H9 (cell line): ENCODE measurements at regions not wholly inside any gene's neighbourhood (a gene's known extent, or its start where the extent isn't known, plus 50 kb on each side); places are given as distances from the start of the nearest gene placed in this dataset.
"Not testable (repeated sequence)": the region's sequence is repeated elsewhere in the genome, so short reads cannot be mapped to it uniquely, and the experiment has no call there.

ENCODE experiments used
- DNase-seq: peaks from one replicate; pipeline ENCODE4 v3.0.0-alpha.2; 2017
- H2AFZ ChIP-seq: one replicate; pipeline ENCODE4 v1.6.1; 2013; ENCODE audit warnings: mild to moderate bottlenecking, low read length, control low read depth, moderate library complexity
- H2AK5ac ChIP-seq: 2 replicates; pipeline ENCODE4 v1.6.1; 2013; ENCODE audit warnings: low read length, control low read depth, mixed read lengths; ENCODE audit not compliant: insufficient read length
- H2BK120ac ChIP-seq: one replicate; pipeline ENCODE4 v1.6.1; 2013; ENCODE audit warnings: low read depth, mild to moderate bottlenecking, low read length, control low read depth, inconsistent platforms; ENCODE audit not compliant: poor library complexity, severe bottlenecking
- H2BK12ac ChIP-seq: 2 replicates; pipeline ENCODE4 v1.6.1; 2013; ENCODE audit warnings: low read length, control low read depth, mixed read lengths, low read depth; ENCODE audit not compliant: insufficient read length
- H2BK15ac ChIP-seq: 2 replicates; pipeline ENCODE4 v1.6.1; 2013; ENCODE audit warnings: low read depth, low read length, control low read depth
- H2BK20ac ChIP-seq: one replicate; pipeline ENCODE4 v1.6.1; 2013; ENCODE audit warnings: low read depth, mild to moderate bottlenecking, low read length, control low read depth, inconsistent platforms; ENCODE audit not compliant: poor library complexity, severe bottlenecking
- H2BK5ac ChIP-seq: 2 replicates; pipeline ENCODE4 v1.6.1; 2013; ENCODE audit warnings: low read length, control low read depth, mixed read lengths; ENCODE audit not compliant: insufficient read length
- H3K14ac ChIP-seq: 2 replicates; pipeline ENCODE4 v1.6.1; 2013; ENCODE audit warnings: low read length, control low read depth; ENCODE audit not compliant: insufficient read depth
- H3K18ac ChIP-seq: 2 replicates; pipeline ENCODE4 v1.6.1; 2013; ENCODE audit warnings: low read depth, mild to moderate bottlenecking, mixed read lengths, low read length, control low read depth; ENCODE audit not compliant: insufficient read length
- H3K23ac ChIP-seq: 2 replicates; pipeline ENCODE4 v1.6.1; 2013; ENCODE audit warnings: low read length, control low read depth, mixed read lengths, low read depth; ENCODE audit not compliant: insufficient read length
- H3K23me2 ChIP-seq: 2 replicates; pipeline ENCODE4 v1.6.1; 2013; ENCODE audit warnings: low read depth, mild to moderate bottlenecking, mixed read lengths, low read length, control low read depth; ENCODE audit not compliant: insufficient read length, poor library complexity, severe bottlenecking
- H3K27ac ChIP-seq: 2 replicates; pipeline ENCODE4 v1.5.1; 2013; ENCODE audit warnings: low read length, control low read depth, mixed read lengths, low read depth; ENCODE audit not compliant: insufficient read length
- H3K27me3 ChIP-seq: 2 replicates; pipeline ENCODE4 v1.6.1; 2013; ENCODE audit warnings: low read length, control low read depth, inconsistent platforms; ENCODE audit not compliant: insufficient read depth
- H3K4ac ChIP-seq: 2 replicates; pipeline ENCODE4 v1.6.1; 2013; ENCODE audit warnings: low read depth, mild to moderate bottlenecking, control low read depth, inconsistent platforms, low read length, moderate library complexity
- H3K4me1 ChIP-seq: 2 replicates; pipeline ENCODE4 v1.6.1; 2013; ENCODE audit warnings: low read length, control low read depth, inconsistent platforms; ENCODE audit not compliant: insufficient read depth
- H3K4me2 ChIP-seq: 2 replicates; pipeline ENCODE4 v1.6.1; 2013; ENCODE audit warnings: low read length, control low read depth, mixed read lengths; ENCODE audit not compliant: insufficient read length, insufficient read depth
- H3K56ac ChIP-seq: 2 replicates; pipeline ENCODE4 v1.6.1; 2013; ENCODE audit warnings: low read depth, mild to moderate bottlenecking, mixed read lengths, low read length, control low read depth; ENCODE audit not compliant: insufficient read length
- H3K79me1 ChIP-seq: 2 replicates; pipeline ENCODE4 v1.6.1; 2013; ENCODE audit warnings: low read depth, mild to moderate bottlenecking, moderate library complexity, low read length, control low read depth, inconsistent platforms; ENCODE audit not compliant: insufficient read depth, poor library complexity, severe bottlenecking
- H3K79me2 ChIP-seq: 2 replicates; pipeline ENCODE4 v1.6.1; 2013; ENCODE audit warnings: low read length, control low read depth, inconsistent platforms; ENCODE audit not compliant: insufficient read depth
- H3K9ac ChIP-seq: 2 replicates; pipeline ENCODE4 v1.6.1; 2013; ENCODE audit warnings: low read length, control low read depth, mixed read lengths; ENCODE audit not compliant: insufficient read length; ENCODE audit errors: extremely low read depth
- H3K9me3 ChIP-seq: one replicate; pipeline ENCODE4 v1.6.1; 2013; ENCODE audit warnings: low read depth, low read length, inconsistent platforms; ENCODE audit not compliant: control insufficient read depth
- H3T11ph ChIP-seq: one replicate; pipeline ENCODE4 v1.6.1; 2013; ENCODE audit warnings: mild to moderate bottlenecking, low read length, control low read depth, inconsistent platforms
- H4K20me1 ChIP-seq: one replicate; pipeline ENCODE4 v1.6.1; 2013; ENCODE audit not compliant: control insufficient read depth, insufficient read length, insufficient read depth
- H4K5ac ChIP-seq: 2 replicates; pipeline ENCODE4 v1.6.1; 2013; ENCODE audit warnings: low read depth, mild to moderate bottlenecking, mixed read lengths, low read length, control low read depth; ENCODE audit not compliant: insufficient read length
- H4K8ac ChIP-seq: replicated peaks from 2 replicates; pipeline ENCODE4 v1.6.1; 2013; ENCODE audit warnings: low read length, control low read depth, mixed read lengths, low read depth; ENCODE audit not compliant: insufficient read length
- H4K91ac ChIP-seq: 2 replicates; pipeline ENCODE4 v1.6.1; 2013; ENCODE audit warnings: low read depth, mild to moderate bottlenecking, moderate library complexity, mixed read lengths, low read length, control low read depth; ENCODE audit not compliant: insufficient read length
- H3K27ac Mint-ChIP-seq, 3 experiments: 2 replicates in 2 of 3; 3 replicates in 1 of 3; pipeline ENCODE4 v1.8.0; 2020 to 2021; ENCODE audit warnings: mixed read lengths in 3 of 3, mild to moderate bottlenecking in 1 of 3, moderate library complexity in 1 of 3
- H3K27me3 Mint-ChIP-seq: 2 replicates; pipeline ENCODE4 v1.8.0; 2021; ENCODE audit warnings: low read depth, mild to moderate bottlenecking, moderate library complexity, mixed read lengths
- H3K36me3 Mint-ChIP-seq, 3 experiments: 2 replicates in 2 of 3; 3 replicates in 1 of 3; pipeline ENCODE4 v1.8.0; 2020 to 2021; ENCODE audit warnings: low read depth in 3 of 3, mixed read lengths in 3 of 3; ENCODE audit not compliant: insufficient read depth in 1 of 3
- H3K4me1 Mint-ChIP-seq, 2 experiments: 2 replicates each; pipeline ENCODE4 v1.8.0; 2020; ENCODE audit warnings: mixed read lengths in 2 of 2
- H3K4me3 Mint-ChIP-seq, 2 experiments: 2 replicates in 1 of 2; 3 replicates in 1 of 2; pipeline ENCODE4 v1.8.0; 2020 to 2021; ENCODE audit warnings: mild to moderate bottlenecking in 2 of 2, mixed read lengths in 2 of 2, moderate library complexity in 1 of 2
- H3K9me3 Mint-ChIP-seq, 2 experiments: 2 replicates in 1 of 2; 3 replicates in 1 of 2; pipeline ENCODE4 v1.8.0; 2020; ENCODE audit warnings: mild to moderate bottlenecking in 2 of 2, mixed read lengths in 2 of 2, moderate library complexity in 1 of 2
- WGBS: extraction: QIAGEN DNeasy Blood & Tissue Kit; methylation state at CpG from one replicate; pipeline ENCODE4 v1.1.7; 2013; ENCODE audit warnings: missing lambda C conversion rate, low lambda C conversion rate, mixed read lengths; ENCODE audit not compliant: insufficient read length; ENCODE audit errors: extremely low coverage; 5-methylcytosine and 5-hydroxymethylcytosine counted together

DNA sequence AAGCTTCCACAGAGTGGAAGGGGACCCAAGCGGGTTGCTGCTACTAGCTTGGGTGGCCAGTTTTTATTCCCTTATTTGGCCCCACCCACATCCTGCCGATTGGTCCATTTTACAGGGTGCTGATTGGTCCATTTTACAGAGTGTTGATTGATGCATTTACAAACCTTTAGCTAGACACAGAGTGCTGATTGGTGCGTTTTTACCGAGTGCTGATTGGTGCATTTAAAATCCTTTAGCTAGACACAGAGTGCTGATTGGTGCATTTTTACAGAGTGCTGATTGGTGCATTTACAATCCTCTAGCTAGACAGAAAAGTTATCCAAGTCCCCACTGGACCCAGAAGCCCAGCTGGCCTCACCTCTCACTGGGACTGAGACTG, 187.0 kb upstream of the KCNMB2 start:
- H2AFZ ChIP-seq, H4K91ac ChIP-seq, H3K14ac ChIP-seq, H3K56ac ChIP-seq, H3K9ac ChIP-seq, H3K27ac ChIP-seq, H3K9me3 Mint-ChIP-seq, H4K5ac ChIP-seq, H3K23me2 ChIP-seq, H4K20me1 ChIP-seq, H2BK120ac ChIP-seq, H3K4ac ChIP-seq, H4K8ac ChIP-seq, H3K36me3 Mint-ChIP-seq, H3T11ph ChIP-seq, H3K79me1 ChIP-seq, H3K23ac ChIP-seq, H2BK15ac ChIP-seq, H3K4me2 ChIP-seq, H3K18ac ChIP-seq, H3K9me3 ChIP-seq, H3K79me2 ChIP-seq, H3K27me3 Mint-ChIP-seq, H2BK20ac ChIP-seq, H2BK5ac ChIP-seq, H3K4me1 ChIP-seq, H3K27me3 ChIP-seq, H2BK12ac ChIP-seq, H2AK5ac ChIP-seq, H3K4me3 Mint-ChIP-seq, H3K4me1 Mint-ChIP-seq, DNase-seq: not testable (repeated sequence)
- no CpG with 5 or more reads among the region's 4 CpGs for WGBS
- peak overlapping the region in 1 of 3 experiments; percentile 5; a peak in 1 of 7 replicates for H3K27ac Mint-ChIP-seq
